Upper lobe of right lung (tissue), 1 donor: ENCODE measurements at regions not wholly inside any gene's neighbourhood (a gene's known extent, or its start where the extent isn't known, plus 50 kb on each side); places are given as distances from the start of the nearest gene placed in this dataset.

ENCODE experiments used
- ATAC-seq: fragments of 200-7000 bp; cut with Tn5 transposase; one replicate; pipeline ENCODE4 v1.9.1; 2020; ENCODE audit warnings: mild to moderate bottlenecking, moderate library complexity
- DNase-seq: peaks from one replicate; pipeline ENCODE4 v3.0.0-alpha.2; 2020
- H3K27ac ChIP-seq: fragments of 200-600 bp; one replicate; pipeline ENCODE4 v1.8.0; 2022
- H3K27me3 ChIP-seq: fragments of 200-600 bp; one replicate; pipeline ENCODE4 v1.8.0; 2022; ENCODE audit warnings: mild to moderate bottlenecking
- H3K36me3 ChIP-seq: fragments of 200-600 bp; one replicate; pipeline ENCODE4 v1.8.0; 2022
- H3K4me1 ChIP-seq: fragments of 200-600 bp; one replicate; pipeline ENCODE4 v1.8.0; 2022
- H3K4me3 ChIP-seq: fragments of 200-600 bp; one replicate; pipeline ENCODE4 v1.8.0; 2022; ENCODE audit warnings: mild to moderate bottlenecking
- H3K9me3 ChIP-seq: fragments of 200-600 bp; one replicate; pipeline ENCODE4 v1.8.0; 2022
- CTCF ChIP-seq: fragments of 200-600 bp; IDR thresholded peaks from one replicate; pipeline ENCODE4 v1.8.0; 2022; ENCODE audit warnings: antibody characterized with exemption
- intact Hi-C: fragments of 100-400 bp; cut with DNase I; formaldehyde crosslinking; loops from one replicate; pipeline ENCODE4 v1.11.0; 2022
- donor health status: DM: no; HTN: yes; CAD: no; lungs with severe emphysema.

GRCh38 chr2:34332813-34333212 is 733.7 kb upstream of the FAM98A start:
- no peaks in the 10 kb centered on the region for H3K4me1 ChIP-seq
- H3K4me3 ChIP-seq = no peak overlapping the region
- no peak overlapping the region for H3K27ac ChIP-seq
- no peak for DNase-seq
- no peak for ATAC-seq
- no peaks in the 10 kb centered on the region for H3K27me3 ChIP-seq
- no peaks in the 10 kb centered on the region for H3K9me3 ChIP-seq
- intact Hi-C loops = no loop called here
- H3K36me3 ChIP-seq = no peaks in the 10 kb centered on the region
- TF ChIP-seq CTCF = no peak

- ATAC-seq (no peak), DNase-seq (no peak)
- no peaks in the 10 kb centered on the region for H3K9me3 ChIP-seq
- intact Hi-C loops = no loop called here
- no peaks in the 10 kb centered on the region for H3K27me3 ChIP-seq
- H3K36me3 ChIP-seq = no peaks in the 10 kb centered on the region
- H3K4me1 ChIP-seq = no peaks in the 10 kb centered on the region
- H3K4me3 ChIP-seq = no peak overlapping the region
- TF ChIP-seq CTCF = no peak
- no peak overlapping the region for H3K27ac ChIP-seq
These were observed 721.0 kb upstream of the FAM98A start for GRCh38 chr2:34320056-34320455.

GRCh38 chr2:34317797-34318196 is 718.7 kb upstream of the FAM98A start:
- Histone ChIP-seq H3K36me3 (no peaks in the 10 kb centered on the region), H3K27me3 (no peaks in the 10 kb centered on the region), H3K4me3 (no peak overlapping the region), H3K27ac (no peak overlapping the region), H3K9me3 (no peaks in the 10 kb centered on the region), H3K4me1 (no peaks in the 10 kb centered on the region)
- peak; percentile 57 for ATAC-seq
- TF ChIP-seq CTCF = no peak
- intact Hi-C loops = no loop called here
- no peak for DNase-seq

GRCh38 chr2:34316788-34317187 is 717.7 kb upstream of the FAM98A start:
- TF ChIP-seq CTCF = no peak
- H3K27ac ChIP-seq = no peak overlapping the region
- ATAC-seq (no peak), DNase-seq (no peak)
- H3K9me3 ChIP-seq = no peaks in the 10 kb centered on the region
- H3K4me1 ChIP-seq = no peaks in the 10 kb centered on the region
- no peaks in the 10 kb centered on the region for H3K36me3 ChIP-seq
- H3K4me3 ChIP-seq = no peak overlapping the region
- intact Hi-C loops = no loop called here
- no peaks in the 10 kb centered on the region for H3K27me3 ChIP-seq

GRCh38 chr2:34311816-34312215 is 712.7 kb upstream of the FAM98A start:
- ATAC-seq = no peak
- Histone ChIP-seq H3K36me3 (no peaks in the 10 kb centered on the region), H3K9me3 (no peaks in the 10 kb centered on the region), H3K27me3 (no peaks in the 10 kb centered on the region), H3K4me3 (no peak overlapping the region), H3K4me1 (no peaks in the 10 kb centered on the region), H3K27ac (no peak overlapping the region)
- no peak for DNase-seq
- intact Hi-C loops = no loop called here
- TF ChIP-seq CTCF = no peak

- TF ChIP-seq CTCF = no peak
- DNase-seq = no peak
- ATAC-seq = no peak
These were observed 709.0 kb upstream of the FAM98A start for GRCh38 chr2:34308140-34308539.

More at GRCh38 chr2:34308140-34308539, 709.0 kb upstream of the FAM98A start:
- no peaks in the 10 kb centered on the region for H3K27me3 ChIP-seq
- no peaks in the 10 kb centered on the region for H3K9me3 ChIP-seq
- no peaks in the 10 kb centered on the region for H3K36me3 ChIP-seq
- no peak overlapping the region for H3K27ac ChIP-seq
- H3K4me3 ChIP-seq = no peak overlapping the region
- no peaks in the 10 kb centered on the region for H3K4me1 ChIP-seq
- intact Hi-C loops = no loop called here
